MM.1S (cell line): ENCODE measurements at regions not wholly inside any gene's neighbourhood (a gene's known extent, or its start where the extent isn't known, plus 50 kb on each side); places are given as distances from the start of the nearest gene placed in this dataset.

ENCODE experiments used
- CTCF ChIP-seq: fragments of 300-600 bp; sonication (generic); IDR thresholded peaks from 2 replicates; pipeline ENCODE4 v1.5.1; 2016; ENCODE audit warnings: antibody characterized with exemption, low read length, mixed read lengths
- EZH2 ChIP-seq: fragments of 300-600 bp; sonication (generic); optimal IDR thresholded peaks from 2 replicates; pipeline ENCODE3; 2017; ENCODE audit warnings: low read depth, mild to moderate bottlenecking, antibody characterized with exemption, low read length, mixed read lengths

GRCh38 chr7:53318566-53318965 lies 283.1 kb downstream of the POM121L12 start:
- TF ChIP-seq CTCF (no peak), EZH2 (no peak)
